ENCODE measurements at regions not wholly inside any gene's neighbourhood (a gene's known extent, or its start where the extent isn't known, plus 50 kb on each side); places are given as distances from the start of the nearest gene placed in this dataset.

DNA sequence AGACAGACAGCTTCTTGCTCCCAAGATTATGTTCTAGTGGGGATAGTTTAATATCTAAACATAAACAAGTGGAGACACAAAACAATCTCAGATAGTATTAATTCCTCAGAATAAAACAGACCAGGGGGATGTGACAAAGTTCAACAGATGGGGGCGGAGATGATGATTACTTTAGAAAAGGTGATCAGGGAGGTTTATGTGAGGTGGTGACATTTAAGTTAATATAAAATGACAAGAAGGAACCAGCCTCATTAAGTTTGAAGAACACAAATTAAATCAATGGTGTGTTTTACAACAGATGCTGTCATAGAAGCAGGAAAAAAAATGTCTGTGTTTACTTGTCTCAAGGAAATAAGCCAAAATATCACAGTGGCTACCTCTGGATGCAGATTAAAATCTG is 119.6 kb upstream of the HMHB1 start:
- intact Hi-C loops (cut with DNase I; ENCODE audit: low total_unique reads) = no loop called here
- DNase-seq = no peak
- Histone ChIP-seq H3K9me3 (peaks cover 0 to 34% (median 14%) of the 10 kb centered on the region in 8 donors), H3K36me3 (no peaks in the 10 kb centered on the region), H3K27ac (no peak overlapping the region), H3K4me3 (no peak overlapping the region), H3K4me1 (no peaks in the 10 kb centered on the region), H3K27me3 (replicated peaks in 1 of 7) (no peaks in the 10 kb centered on the region)
- TF ChIP-seq POLR2A (IDR thresholded peaks at IDR 0.05) = no peak
- no peak for TF ChIP-seq CTCF (IDR thresholded peaks at IDR 0.05 in 8 of 11, conservative IDR thresholded peaks at IDR 0.05 in 3 of 11)
- no peak for TF ChIP-seq POLR2AphosphoS5 (IDR thresholded peaks at IDR 0.05)
- WGBS, 5 donors = 92 to 98% (median 97%) methylated on average over 1 of the region's 1 CpG

DNA sequence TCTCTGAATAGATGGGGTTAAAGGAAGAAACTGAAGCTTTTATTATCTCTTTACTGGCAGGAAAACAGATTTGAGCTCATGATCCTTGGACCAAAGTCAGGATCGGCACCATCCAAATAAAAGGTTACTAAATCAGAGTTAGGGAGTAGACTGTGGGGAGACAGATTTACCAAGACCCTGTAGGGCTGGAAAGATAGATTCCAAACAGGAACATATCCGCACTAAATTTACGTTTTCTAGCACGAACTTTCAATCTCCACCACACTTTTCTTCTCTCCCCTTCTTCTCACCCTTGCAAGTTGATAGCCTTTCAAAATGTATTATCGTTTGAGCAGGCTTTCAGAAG is 120.0 kb upstream of the HMHB1 start:
- TF ChIP-seq POLR2AphosphoS5 (IDR thresholded peaks at IDR 0.05) = no peak
- TF ChIP-seq CTCF (IDR thresholded peaks at IDR 0.05 in 8 of 11, conservative IDR thresholded peaks at IDR 0.05 in 3 of 11) = no peak
- TF ChIP-seq POLR2A (IDR thresholded peaks at IDR 0.05) = no peak
- Histone ChIP-seq H3K9me3 (peaks cover 0 to 34% (median 14%) of the 10 kb centered on the region in 8 donors), H3K27ac (no peak overlapping the region), H3K36me3 (no peaks in the 10 kb centered on the region), H3K4me3 (no peak overlapping the region), H3K27me3 (replicated peaks in 1 of 7) (no peaks in the 10 kb centered on the region), H3K4me1 (no peaks in the 10 kb centered on the region)
- WGBS, 5 donors = 78 to 89% (median 83%) methylated on average over 5 of the region's 5 CpGs
- intact Hi-C loops (cut with DNase I; ENCODE audit: low total_unique reads) = no loop called here
- DNase-seq = no peak

DNA sequence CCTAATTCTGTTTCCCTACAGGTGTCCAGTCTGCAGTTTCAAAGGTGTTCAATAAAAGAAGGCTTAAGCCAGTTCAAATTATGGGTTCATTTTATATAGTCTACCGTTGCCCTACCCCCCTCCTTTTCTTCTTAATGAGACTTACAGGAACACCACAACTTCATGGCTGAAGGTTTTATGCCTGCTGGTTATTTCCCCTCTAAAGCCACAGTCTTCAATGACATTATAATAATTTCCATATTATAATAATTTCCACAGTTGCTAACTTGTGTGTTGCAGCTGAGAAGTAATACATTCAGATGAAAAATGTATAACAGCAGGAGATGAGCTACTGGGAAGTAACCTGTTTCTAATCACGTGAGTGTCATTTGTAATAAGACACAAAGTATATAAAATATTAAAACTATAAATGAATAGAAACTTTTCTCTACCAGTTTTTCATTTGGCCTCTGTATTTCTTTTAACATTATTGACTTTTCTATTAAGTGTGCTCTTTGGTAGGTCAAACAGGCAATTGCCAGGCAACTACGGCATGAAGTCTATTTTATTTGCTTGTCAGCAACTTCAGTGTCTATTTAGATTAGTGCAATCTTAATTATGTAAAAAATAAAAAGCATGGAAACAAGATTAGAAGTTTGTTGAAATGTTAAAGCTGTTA is 120.5 kb upstream of the HMHB1 start:
- Histone ChIP-seq H3K36me3 (no peaks in the 10 kb centered on the region), H3K9me3 (peaks cover 0 to 34% (median 14%) of the 10 kb centered on the region in 8 donors), H3K27ac (no peak overlapping the region), H3K27me3 (replicated peaks in 1 of 7) (no peaks in the 10 kb centered on the region), H3K4me3 (no peak overlapping the region), H3K4me1 (no peaks in the 10 kb centered on the region)
- TF ChIP-seq CTCF (IDR thresholded peaks at IDR 0.05 in 8 of 11, conservative IDR thresholded peaks at IDR 0.05 in 3 of 11) = no peak
- WGBS, 5 donors = 61 to 74% (median 73%) methylated on average over 3 of the region's 3 CpGs
- intact Hi-C loops (cut with DNase I; ENCODE audit: low total_unique reads) = no loop called here
- DNase-seq = no peak

DNA sequence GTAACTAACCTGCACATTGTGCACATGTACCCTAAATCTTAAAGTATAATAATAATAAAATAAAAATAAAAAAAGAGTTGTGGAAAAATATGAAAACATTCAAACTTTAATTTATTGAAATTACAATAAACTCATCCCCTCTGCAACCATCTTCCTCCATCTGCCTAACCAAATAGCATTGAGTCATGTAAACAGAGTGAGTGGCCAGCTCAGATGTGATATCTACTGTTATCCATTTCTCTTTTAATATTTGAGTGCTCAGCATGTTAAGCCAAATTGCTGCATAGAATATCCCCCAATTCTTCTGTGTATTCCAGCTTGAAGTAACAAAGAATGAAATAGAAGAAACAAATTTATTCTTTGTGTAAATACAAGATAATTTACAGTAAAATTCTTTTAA is 124.4 kb upstream of the HMHB1 start:
- TF ChIP-seq POLR2AphosphoS5 (IDR thresholded peaks at IDR 0.05) (no peak), POLR2A (IDR thresholded peaks at IDR 0.05) (no peak), CTCF (IDR thresholded peaks at IDR 0.05 in 8 of 11, conservative IDR thresholded peaks at IDR 0.05 in 3 of 11) (no peak)
- H3K4me1 ChIP-seq = no peaks in the 10 kb centered on the region
- intact Hi-C loops (cut with DNase I; ENCODE audit: low total_unique reads) = no loop called here

More for the DNA sequence above, 124.4 kb upstream of the HMHB1 start:
- no peak overlapping the region for H3K4me3 ChIP-seq
- H3K36me3 ChIP-seq = no peaks in the 10 kb centered on the region
- peaks cover 0 to 34% (median 14%) of the 10 kb centered on the region in 8 donors for H3K9me3 ChIP-seq
- no peak overlapping the region for H3K27ac ChIP-seq
- no peaks in the 10 kb centered on the region for H3K27me3 ChIP-seq (replicated peaks in 1 of 7)
- DNase-seq = no peak

Measured in spleen (tissue), 11 donors.